Spleen (tissue), 11 donors: ENCODE measurements at regions not wholly inside any gene's neighbourhood (a gene's known extent, or its start where the extent isn't known, plus 50 kb on each side); places are given as distances from the start of the nearest gene placed in this dataset.
"Not testable (repeated sequence)": the region's sequence is repeated elsewhere in the genome, so short reads cannot be mapped to it uniquely, and the experiment has no call there.

ENCODE experiments used
- DNase-seq: peaks from one replicate; pipeline ENCODE4 v3.0.0-alpha.2; 2020
- H3K27ac ChIP-seq, 8 donors: fragments of 200-600 bp; sonication (generic) in 7 of 8; 1 replicate in 4 of 8; 2 replicates in 4 of 8; pipeline versions ENCODE4 v1.5.0 to v1.8.0; 2016 to 2021; ENCODE audit warnings: inconsistent platforms in 4 of 8, mild to moderate bottlenecking in 4 of 8, moderate library complexity in 1 of 8
- H3K27me3 ChIP-seq, 7 donors: fragments of 200-600 bp; sonication (generic) in 6 of 7; replicated peaks in 1 of 7; 1 replicate in 4 of 7; 2 replicates in 3 of 7; pipeline versions ENCODE4 v1.5.0 to v1.8.0; 2016 to 2021; ENCODE audit warnings: inconsistent platforms in 3 of 7, mild to moderate bottlenecking in 1 of 7
- H3K36me3 ChIP-seq, 6 donors: fragments of 200-600 bp; sonication (generic) in 5 of 6; 1 replicate in 4 of 6; 2 replicates in 2 of 6; pipeline versions ENCODE4 v1.5.0 to v1.8.0; 2016 to 2021; ENCODE audit warnings: inconsistent platforms in 2 of 6
- H3K4me1 ChIP-seq, 6 donors: fragments of 200-600 bp; sonication (generic) in 5 of 6; 1 replicate in 3 of 6; 2 replicates in 3 of 6; pipeline versions ENCODE4 v1.5.0 to v1.8.0; 2016 to 2021; ENCODE audit warnings: inconsistent platforms in 3 of 6
- H3K4me3 ChIP-seq, 8 donors: fragments of 200-600 bp; sonication (generic) in 7 of 8; 1 replicate in 4 of 8; 2 replicates in 4 of 8; pipeline versions ENCODE4 v1.5.0 to v1.8.0; 2016 to 2021; ENCODE audit warnings: inconsistent platforms in 4 of 8, mild to moderate bottlenecking in 4 of 8, moderate library complexity in 2 of 8
- H3K9me3 ChIP-seq, 8 donors: fragments of 200-600 bp; sonication (generic) in 7 of 8; 1 replicate in 4 of 8; 2 replicates in 4 of 8; pipeline versions ENCODE4 v1.5.0 to v1.8.0; 2016 to 2021; ENCODE audit warnings: inconsistent platforms in 4 of 8
- POLR2A ChIP-seq, 3 donors: fragments of 450-650 bp; IDR thresholded peaks; one replicate each; pipeline ENCODE4 v1.5.1; 2017; ENCODE audit warnings: antibody characterized with exemption in 3 of 3, mild to moderate bottlenecking in 1 of 3
- POLR2AphosphoS5 ChIP-seq, 3 donors: sonication (generic); formaldehyde crosslinking; IDR thresholded peaks; one replicate each; pipeline ENCODE4 v1.5.1; 2017; ENCODE audit warnings: antibody characterized with exemption in 3 of 3
- WGBS, 5 donors: extraction: QIAGEN DNeasy Blood & Tissue Kit in 3 of 5; methylation state at CpG; one replicate each; pipeline versions ENCODE4 v1.1.5 to v1.1.7; 2013 to 2018; 5-methylcytosine and 5-hydroxymethylcytosine counted together
- intact Hi-C: fragments of 100-400 bp; cut with DNase I; formaldehyde crosslinking; loops from one replicate; pipeline ENCODE4 v1.15.0; 2023; ENCODE audit warnings: low total_unique reads
- TF ChIP-seq, protein P1 (sequence below), 11 experiments: fragments of 200-600 bp in 7 of 11; fragments of 450-650 bp in 4 of 11; sonication (generic) in 4 of 11; IDR thresholded peaks in 8 of 11; conservative IDR thresholded peaks in 3 of 11; 1 replicate in 7 of 11; 2 replicates in 4 of 11; pipeline versions ENCODE4 v1.4.0 to v1.8.0; 2016 to 2021; ENCODE audit warnings: antibody characterized with exemption in 11 of 11, inconsistent platforms in 4 of 11, mild to moderate bottlenecking in 1 of 11
- donor health status: healthy with polysubstance abuse.
- donor health status: DM: no; HTN: no; CAD: no; lungs with moderate emphysema.
- donor health status: DM: no; HTN: no; CAD: no.
- donor health status: Bipolar disorder and iron deficiency.
- donor health status: healthy.
- donor health status: DM: no; HTN: no; CAD: no.
- donor health status: DM: yes; HTN: yes; CAD: no.

DNA sequence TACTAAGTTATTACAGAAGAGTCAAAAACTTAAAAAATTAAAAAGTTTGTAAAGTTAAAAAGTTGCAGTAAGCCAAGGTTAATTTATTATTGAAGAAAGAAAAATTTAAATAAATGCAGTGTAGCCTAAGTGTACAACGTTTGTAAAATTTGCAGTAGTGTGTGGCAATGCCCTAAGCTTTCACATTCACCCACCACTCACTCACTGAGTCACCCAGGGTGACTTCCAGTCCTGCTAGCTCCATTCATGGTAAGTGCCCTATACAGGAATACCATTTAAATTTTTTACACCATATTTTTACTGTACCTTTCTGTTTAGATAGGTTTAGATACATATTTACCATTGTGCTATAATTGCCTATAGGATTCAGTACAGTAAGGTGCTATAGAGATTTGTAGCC, 88.6 kb downstream of the CTH start:
- peaks cover 0 to 3% (median 0%) of the 10 kb centered on the region in 7 donors for H3K27me3 ChIP-seq
- intact Hi-C loops: loop anchor here (5.0 kb wide), 1 partner anchor 362 kb away; no protein-coding TSS in a partner anchor
- no peaks in the 10 kb centered on the region for H3K9me3 ChIP-seq
- H3K27ac ChIP-seq: no peak overlapping the region
- no peak for DNase-seq
- H3K4me1 ChIP-seq: no peaks in the 10 kb centered on the region
- no peak overlapping the region for H3K4me3 ChIP-seq
- TF ChIP-seq, protein P1, sequence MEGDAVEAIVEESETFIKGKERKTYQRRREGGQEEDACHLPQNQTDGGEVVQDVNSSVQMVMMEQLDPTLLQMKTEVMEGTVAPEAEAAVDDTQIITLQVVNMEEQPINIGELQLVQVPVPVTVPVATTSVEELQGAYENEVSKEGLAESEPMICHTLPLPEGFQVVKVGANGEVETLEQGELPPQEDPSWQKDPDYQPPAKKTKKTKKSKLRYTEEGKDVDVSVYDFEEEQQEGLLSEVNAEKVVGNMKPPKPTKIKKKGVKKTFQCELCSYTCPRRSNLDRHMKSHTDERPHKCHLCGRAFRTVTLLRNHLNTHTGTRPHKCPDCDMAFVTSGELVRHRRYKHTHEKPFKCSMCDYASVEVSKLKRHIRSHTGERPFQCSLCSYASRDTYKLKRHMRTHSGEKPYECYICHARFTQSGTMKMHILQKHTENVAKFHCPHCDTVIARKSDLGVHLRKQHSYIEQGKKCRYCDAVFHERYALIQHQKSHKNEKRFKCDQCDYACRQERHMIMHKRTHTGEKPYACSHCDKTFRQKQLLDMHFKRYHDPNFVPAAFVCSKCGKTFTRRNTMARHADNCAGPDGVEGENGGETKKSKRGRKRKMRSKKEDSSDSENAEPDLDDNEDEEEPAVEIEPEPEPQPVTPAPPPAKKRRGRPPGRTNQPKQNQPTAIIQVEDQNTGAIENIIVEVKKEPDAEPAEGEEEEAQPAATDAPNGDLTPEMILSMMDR (IDR thresholded peaks at IDR 0.05 in 8 of 11, conservative IDR thresholded peaks at IDR 0.05 in 3 of 11): no peak
- TF ChIP-seq POLR2A (IDR thresholded peaks at IDR 0.05) (no peak), POLR2AphosphoS5 (IDR thresholded peaks at IDR 0.05) (no peak)
- 23 to 52% (median 39%) methylated on average over 1 of the region's 1 CpG for WGBS, 5 donors
- no peaks in the 10 kb centered on the region for H3K36me3 ChIP-seq

DNA sequence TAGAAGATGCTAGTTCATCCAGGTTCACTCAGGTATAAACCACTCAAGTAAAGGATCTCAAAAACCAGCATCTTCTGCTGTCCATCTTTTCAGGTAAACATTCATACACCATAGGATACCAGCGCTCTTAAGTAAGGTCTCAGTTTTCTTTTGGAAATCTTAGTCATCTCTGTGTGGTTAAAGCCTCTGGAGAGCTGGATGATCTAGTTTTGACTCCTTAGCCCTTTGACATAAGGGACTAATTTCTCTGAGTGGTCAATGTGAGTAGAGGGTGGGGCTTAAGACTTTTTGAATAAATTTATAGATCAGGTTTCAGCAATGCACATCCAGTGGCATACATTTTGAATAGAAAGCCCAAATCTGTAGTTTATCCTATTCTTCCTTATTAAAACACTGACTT, 92.3 kb downstream of the CTH start:
- Histone ChIP-seq H3K27ac (no peak overlapping the region), H3K27me3 (peaks cover 0 to 3% (median 0%) of the 10 kb centered on the region in 7 donors), H3K36me3 (no peaks in the 10 kb centered on the region), H3K9me3 (no peaks in the 10 kb centered on the region), H3K4me1 (no peaks in the 10 kb centered on the region), H3K4me3 (no peak overlapping the region)
- DNase-seq: no peak
- 87 to 94% (median 91%) methylated on average over 1 of the region's 1 CpG for WGBS, 5 donors
- intact Hi-C loops: loop anchor here (5.0 kb wide), 1 partner anchor 366 kb away; no protein-coding TSS in a partner anchor
- TF ChIP-seq POLR2AphosphoS5 (IDR thresholded peaks at IDR 0.05) (no peak), POLR2A (IDR thresholded peaks at IDR 0.05) (no peak)
- TF ChIP-seq, protein P1 (IDR thresholded peaks at IDR 0.05 in 8 of 11, conservative IDR thresholded peaks at IDR 0.05 in 3 of 11): no peak

DNA sequence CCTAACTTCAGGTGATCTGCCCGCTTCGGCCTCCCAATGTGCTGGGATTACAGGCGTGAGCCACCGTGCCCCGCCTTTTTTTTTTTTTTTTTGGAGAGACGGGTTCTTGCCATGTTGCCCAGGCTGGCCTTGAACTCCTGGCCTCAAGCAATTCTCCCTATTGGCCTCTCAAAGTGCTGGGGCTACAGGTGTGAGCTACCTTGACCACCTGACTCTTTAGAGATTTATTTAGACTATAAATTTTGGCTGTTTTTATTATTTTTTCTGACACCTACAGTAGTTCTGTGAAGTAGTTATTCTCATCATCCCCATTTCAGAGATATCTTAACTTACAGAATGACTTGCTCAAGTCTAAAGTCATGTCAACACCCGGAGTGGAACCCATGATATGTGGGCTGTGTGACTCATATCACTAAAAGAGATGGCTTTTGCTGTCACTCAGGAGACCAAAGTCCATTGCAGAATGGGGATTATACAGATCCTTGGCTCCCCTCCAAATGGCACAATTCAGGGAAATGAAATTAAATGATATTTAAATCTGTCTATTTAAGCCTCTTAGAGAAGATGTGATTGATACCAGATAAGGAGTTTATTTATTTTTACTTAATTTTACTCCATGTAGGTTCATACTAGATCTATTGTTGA, 93.2 kb downstream of the CTH start:
- Histone ChIP-seq H3K4me3 (no peak overlapping the region), H3K27ac (no peak overlapping the region), H3K27me3 (peaks cover 0 to 3% (median 0%) of the 10 kb centered on the region in 7 donors), H3K36me3 (no peaks in the 10 kb centered on the region), H3K9me3 (no peaks in the 10 kb centered on the region), H3K4me1 (no peaks in the 10 kb centered on the region)
- WGBS, 5 donors: 78 to 86% (median 81%) methylated on average over 7 of the region's 7 CpGs
- no peak for DNase-seq
- TF ChIP-seq POLR2A (IDR thresholded peaks at IDR 0.05): no peak
- no peak for TF ChIP-seq POLR2AphosphoS5 (IDR thresholded peaks at IDR 0.05)
- TF ChIP-seq, protein P1 (IDR thresholded peaks at IDR 0.05 in 8 of 11, conservative IDR thresholded peaks at IDR 0.05 in 3 of 11): no peak
- intact Hi-C loops: loop anchor here (5.0 kb wide), 1 partner anchor 367 kb away; no protein-coding TSS in a partner anchor

DNA sequence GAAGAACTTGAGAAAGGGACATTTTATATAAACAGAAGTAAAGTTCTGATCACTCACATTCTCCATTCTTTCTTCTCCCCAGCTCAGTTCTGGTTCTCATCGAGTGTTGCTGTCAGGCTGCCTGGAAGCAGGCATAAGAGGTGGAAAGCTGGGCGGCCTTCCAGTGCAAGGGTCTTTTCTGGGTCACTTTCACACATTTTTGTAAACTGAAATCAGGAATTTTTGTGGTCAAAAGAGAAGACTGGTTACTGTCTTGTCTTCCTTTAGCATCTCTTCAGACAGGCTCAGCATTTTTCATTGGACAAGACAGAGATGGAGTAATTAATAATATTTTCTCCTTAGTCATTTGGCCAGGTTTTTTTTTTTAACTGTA, 93.7 kb downstream of the CTH start:
- no peaks in the 10 kb centered on the region for H3K4me1 ChIP-seq
- no peak for DNase-seq
- H3K27me3 ChIP-seq: peaks cover 0 to 3% (median 0%) of the 10 kb centered on the region in 7 donors
- 51 to 73% (median 68%) methylated on average over 2 of the region's 2 CpGs for WGBS, 5 donors
- H3K27ac ChIP-seq: no peak overlapping the region
- TF ChIP-seq POLR2AphosphoS5 (IDR thresholded peaks at IDR 0.05) (no peak), POLR2A (IDR thresholded peaks at IDR 0.05) (no peak)
- TF ChIP-seq, protein P1 (IDR thresholded peaks at IDR 0.05 in 8 of 11, conservative IDR thresholded peaks at IDR 0.05 in 3 of 11): no peak
- no peaks in the 10 kb centered on the region for H3K36me3 ChIP-seq
- intact Hi-C loops: loop anchor here (5.0 kb wide), 1 partner anchor 368 kb away; no protein-coding TSS in a partner anchor
- H3K4me3 ChIP-seq: no peak overlapping the region
- H3K9me3 ChIP-seq: no peaks in the 10 kb centered on the region

DNA sequence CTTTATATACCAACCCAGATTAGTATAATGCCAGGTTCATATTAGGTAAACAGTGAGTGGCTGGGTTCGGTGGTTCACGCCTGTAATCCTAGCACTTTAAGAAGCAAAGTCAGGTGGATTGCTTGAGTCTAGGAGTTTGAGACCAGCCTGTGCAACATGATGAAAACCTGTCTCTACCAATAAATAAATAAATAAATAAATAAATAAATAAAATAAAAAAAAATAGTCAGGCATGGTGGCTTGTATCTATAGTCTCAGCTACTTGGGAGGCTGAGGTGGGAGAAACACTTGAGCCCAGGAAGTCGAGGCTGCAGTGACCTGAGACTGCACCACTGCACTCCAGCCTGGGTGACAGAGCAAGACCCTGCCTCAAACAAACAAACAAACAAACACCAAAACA, 96.9 kb downstream of the CTH start:
- intact Hi-C loops, H3K9me3 ChIP-seq, H3K27me3 ChIP-seq, H3K4me1 ChIP-seq, H3K36me3 ChIP-seq, H3K4me3 ChIP-seq, DNase-seq, H3K27ac ChIP-seq: not testable (repeated sequence)
- WGBS, 5 donors: 77 to 87% (median 85%) methylated on average over 3 of the region's 3 CpGs
